ENCODE measurements at regions not wholly inside any gene's neighbourhood (a gene's known extent, or its start where the extent isn't known, plus 50 kb on each side); places are given as distances from the start of the nearest gene placed in this dataset.

GRCh38 chr18:1011349-1011748 is 106.7 kb downstream of the ADCYAP1 start:
- TF ChIP-seq YY1 (IDR thresholded peaks at IDR 0.05; ENCODE audit: insufficient read depth, insufficient read length), result no peak
- TF ChIP-seq ZNF274 (IDR thresholded peaks at IDR 0.05; ENCODE audit: low read depth, low read length), result no peak

Measured in NT2/D1 (cell line).